Ovary (tissue), 3 donors: ENCODE measurements at regions not wholly inside any gene's neighbourhood (a gene's known extent, or its start where the extent isn't known, plus 50 kb on each side); places are given as distances from the start of the nearest gene placed in this dataset.

Source experiments
- EP300 ChIP-seq: sonication (generic); formaldehyde crosslinking; IDR thresholded peaks from one replicate; pipeline ENCODE4 v1.6.1; 2017; ENCODE audit warnings: antibody characterized with exemption
- POLR2A ChIP-seq: fragments of 450-650 bp; IDR thresholded peaks from one replicate; pipeline ENCODE4 v1.6.1; 2017; ENCODE audit warnings: antibody characterized with exemption, mild to moderate bottlenecking, moderate library complexity
- TF ChIP-seq, protein P1 (sequence below), 3 donors: fragments of 450-650 bp in 2 of 3; fragments of 200-600 bp in 1 of 3; IDR thresholded peaks; one replicate each; pipeline versions ENCODE4 v1.5.1 to v1.8.0; 2016 to 2022; ENCODE audit warnings: antibody characterized with exemption in 3 of 3, mild to moderate bottlenecking in 1 of 3
- donor health status: DM: no; HTN: no; CAD: no.

DNA sequence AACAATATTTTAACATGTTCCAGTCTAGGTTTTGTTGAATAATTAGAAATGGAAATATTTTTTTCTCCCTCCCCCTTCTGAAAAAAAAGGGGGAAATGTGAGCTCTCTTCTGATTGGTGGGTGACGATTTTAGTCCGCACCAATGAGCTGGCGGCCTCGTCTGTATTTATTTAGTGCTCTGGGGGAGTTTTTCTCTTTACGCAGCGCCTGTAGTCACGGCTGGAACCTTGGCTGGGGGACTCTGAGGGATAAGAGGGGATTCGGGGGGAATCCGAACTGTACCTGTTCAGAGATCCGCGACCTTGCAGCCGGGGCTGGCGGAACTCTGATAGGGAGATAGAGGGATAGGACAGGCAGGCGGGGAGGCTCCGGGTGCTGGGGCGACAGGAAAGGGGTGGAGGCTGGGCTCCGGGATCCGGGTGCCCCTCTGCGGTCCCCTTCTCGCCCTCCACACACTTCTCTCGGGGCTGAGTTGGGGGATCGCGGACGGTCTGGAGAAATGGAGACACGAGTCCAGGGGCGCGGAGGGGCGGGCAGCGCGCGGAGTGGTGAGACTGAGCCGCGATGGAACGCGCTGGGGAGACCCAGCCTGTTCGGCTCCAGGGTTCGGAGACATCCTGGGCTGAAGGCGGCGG, 99.7 kb upstream of the HSD17B12 start:
- TF ChIP-seq, protein P1, sequence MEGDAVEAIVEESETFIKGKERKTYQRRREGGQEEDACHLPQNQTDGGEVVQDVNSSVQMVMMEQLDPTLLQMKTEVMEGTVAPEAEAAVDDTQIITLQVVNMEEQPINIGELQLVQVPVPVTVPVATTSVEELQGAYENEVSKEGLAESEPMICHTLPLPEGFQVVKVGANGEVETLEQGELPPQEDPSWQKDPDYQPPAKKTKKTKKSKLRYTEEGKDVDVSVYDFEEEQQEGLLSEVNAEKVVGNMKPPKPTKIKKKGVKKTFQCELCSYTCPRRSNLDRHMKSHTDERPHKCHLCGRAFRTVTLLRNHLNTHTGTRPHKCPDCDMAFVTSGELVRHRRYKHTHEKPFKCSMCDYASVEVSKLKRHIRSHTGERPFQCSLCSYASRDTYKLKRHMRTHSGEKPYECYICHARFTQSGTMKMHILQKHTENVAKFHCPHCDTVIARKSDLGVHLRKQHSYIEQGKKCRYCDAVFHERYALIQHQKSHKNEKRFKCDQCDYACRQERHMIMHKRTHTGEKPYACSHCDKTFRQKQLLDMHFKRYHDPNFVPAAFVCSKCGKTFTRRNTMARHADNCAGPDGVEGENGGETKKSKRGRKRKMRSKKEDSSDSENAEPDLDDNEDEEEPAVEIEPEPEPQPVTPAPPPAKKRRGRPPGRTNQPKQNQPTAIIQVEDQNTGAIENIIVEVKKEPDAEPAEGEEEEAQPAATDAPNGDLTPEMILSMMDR (IDR thresholded peaks at IDR 0.05) = no peak
- no peak for TF ChIP-seq POLR2A
- no peak for TF ChIP-seq EP300
